Erythroblast (primary cell): ENCODE measurements at regions not wholly inside any gene's neighbourhood (a gene's known extent, or its start where the extent isn't known, plus 50 kb on each side); places are given as distances from the start of the nearest gene placed in this dataset.
"Not testable (repeated sequence)": the region's sequence is repeated elsewhere in the genome, so short reads cannot be mapped to it uniquely, and the experiment has no call there.

Experiments used
- DNase-seq, 2 experiments: peaks; one replicate each; lab custom pipeline; 2025; lab: John Stamatoyannopoulos, UW
- GATA1 ChIP-seq: IDR thresholded peaks from 2 replicates; pipeline ENCODE4 v1.6.1; 2011; ENCODE audit warnings: low read depth, mild to moderate bottlenecking, control low read depth, low read length, moderate library complexity
- POLR2A ChIP-seq: IDR thresholded peaks from 2 replicates; pipeline ENCODE4 v1.6.1; 2011; ENCODE audit warnings: mild to moderate bottlenecking, low read length

DNA sequence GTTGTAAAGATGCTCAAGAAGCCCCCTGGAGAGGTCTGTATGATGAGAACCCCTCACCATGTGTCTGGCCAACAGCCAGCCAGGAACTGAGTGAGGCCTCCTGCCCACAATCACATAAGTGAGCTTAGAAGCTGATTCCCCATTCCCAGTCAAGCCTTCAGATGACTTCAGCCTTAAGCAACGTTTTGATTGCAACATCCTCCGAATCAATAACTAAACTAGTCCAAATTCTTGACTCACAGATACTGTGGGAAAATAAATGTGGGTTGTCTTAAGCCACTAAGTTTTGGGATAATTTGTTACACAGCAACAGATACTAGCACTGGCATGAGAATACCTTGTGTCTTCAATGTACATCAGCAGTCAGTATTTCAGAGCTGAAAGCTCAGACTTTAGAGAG, 54.5 kb upstream of the HS3ST4 start:
- DNase-seq: no peak
- TF ChIP-seq POLR2A: no peak

GRCh38 chr16:25636662-25637061, 55.1 kb upstream of the HS3ST4 start:
- TF ChIP-seq GATA1 (no peak), POLR2A (no peak)
- DNase-seq: no peak

- no peak for DNase-seq
- TF ChIP-seq GATA1 (no peak), POLR2A (no peak)
Observed at GRCh38 chr16:25635454-25635853, 56.3 kb upstream of the HS3ST4 start.

DNA sequence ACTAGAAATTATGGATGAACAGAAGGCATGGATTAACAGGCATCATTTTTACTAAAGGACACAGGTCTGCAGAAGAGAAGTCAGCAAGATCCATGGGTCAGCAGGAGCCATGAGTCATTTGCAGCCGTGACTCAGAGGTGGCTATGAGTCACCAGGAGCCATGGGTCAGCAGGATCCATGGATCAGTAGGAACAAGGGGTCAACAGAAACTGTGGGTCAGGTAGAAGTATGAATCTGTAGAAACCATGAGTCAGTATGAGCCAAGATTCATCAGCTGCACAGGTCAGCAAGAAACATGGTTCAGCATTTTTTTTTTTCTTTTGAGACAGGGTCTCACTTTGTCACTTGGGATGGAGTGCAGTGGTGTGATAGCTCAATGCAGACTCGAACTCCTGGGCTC, 58.2 kb upstream of the HS3ST4 start:
- DNase-seq: peak in 1 of 2 experiments; percentile 8
- TF ChIP-seq POLR2A: no peak
- TF ChIP-seq GATA1: no peak

GRCh38 chr16:25628766-25629165, 63.0 kb upstream of the HS3ST4 start:
- no peak for DNase-seq
- TF ChIP-seq POLR2A (no peak), GATA1 (no peak)

DNA sequence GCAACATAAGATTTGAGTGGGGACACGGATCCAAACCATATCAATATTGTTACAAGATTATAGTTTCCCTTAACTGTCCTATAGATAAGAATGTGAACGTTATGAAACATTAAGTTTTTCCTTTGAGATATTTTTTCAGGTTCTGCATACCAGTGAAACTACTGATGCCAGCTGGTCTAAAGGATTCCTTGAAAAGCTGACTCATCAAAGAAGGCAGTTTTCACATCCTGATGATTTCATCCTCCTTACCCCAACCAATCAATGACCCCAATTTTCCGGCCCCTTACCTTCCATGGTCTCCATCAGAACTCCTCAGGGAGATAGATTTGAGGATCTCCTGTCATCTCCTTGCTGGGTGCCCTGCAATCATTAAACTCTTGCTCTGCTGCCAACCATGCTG, 64.1 kb upstream of the HS3ST4 start:
- DNase-seq: no peak

GRCh38 chr16:25626172-25626571, 65.6 kb upstream of the HS3ST4 start:
- DNase-seq: no peak
- TF ChIP-seq GATA1 (no peak), POLR2A (no peak)

More for the DNA sequence above, 64.1 kb upstream of the HS3ST4 start:
- no peak for TF ChIP-seq POLR2A

- DNase-seq: no peak
- TF ChIP-seq POLR2A: no peak
- no peak for TF ChIP-seq GATA1
Observed at GRCh38 chr16:25625620-25626019, 66.1 kb upstream of the HS3ST4 start.

- TF ChIP-seq GATA1: no peak
- TF ChIP-seq POLR2A: no peak
- DNase-seq: no peak
Observed at GRCh38 chr16:25614716-25615265, 77.0 kb upstream of the HS3ST4 start.

GRCh38 chr16:25613931-25614330, 77.8 kb upstream of the HS3ST4 start:
- TF ChIP-seq GATA1 (no peak), POLR2A (no peak)
- no peak for DNase-seq

DNA sequence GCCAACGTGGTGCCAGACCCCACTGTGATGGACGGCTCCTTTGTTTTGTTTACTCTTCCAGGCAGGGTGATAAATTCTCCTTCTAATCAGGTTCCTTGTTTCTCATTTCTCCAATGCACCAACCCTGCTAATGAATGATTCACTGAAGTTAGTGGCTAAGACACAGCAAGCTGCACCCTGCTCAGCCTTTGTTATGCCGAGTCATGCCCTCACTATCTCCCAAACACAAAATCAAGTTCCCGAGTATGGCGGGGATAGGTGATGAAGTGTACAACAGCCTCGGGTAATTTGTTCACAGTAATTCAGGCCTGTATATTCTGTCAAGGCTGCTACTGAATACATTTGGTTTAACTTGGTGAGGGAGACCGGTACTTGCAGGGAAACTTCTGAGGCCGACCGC, 83.8 kb upstream of the HS3ST4 start:
- no peak for DNase-seq
- TF ChIP-seq POLR2A: no peak
- TF ChIP-seq GATA1: no peak

DNA sequence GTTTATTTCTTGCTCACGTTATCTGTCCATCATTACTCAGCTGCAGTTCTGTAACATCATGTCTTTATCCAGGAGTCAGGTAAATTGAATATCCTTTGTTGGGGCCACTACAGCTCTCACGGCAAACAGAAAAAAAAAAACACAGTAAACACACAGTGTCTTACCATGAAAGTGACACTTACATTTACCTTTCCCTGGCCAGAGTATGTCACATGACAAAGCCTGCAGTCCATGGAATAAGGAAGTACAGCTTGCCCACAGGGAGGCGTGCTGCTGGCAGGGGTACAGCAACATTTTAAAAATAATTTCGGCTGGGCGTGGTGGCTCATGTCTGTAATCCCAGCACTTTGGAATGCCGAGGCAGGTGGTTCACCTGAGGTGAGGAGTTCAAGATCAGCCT, 85.7 kb upstream of the HS3ST4 start:
- no peak for DNase-seq
- TF ChIP-seq GATA1 (no peak), POLR2A (no peak)

- DNase-seq: no peak
- TF ChIP-seq GATA1 (no peak), POLR2A (no peak)
Observed at GRCh38 chr16:25605381-25605780, 86.4 kb upstream of the HS3ST4 start.

GRCh38 chr16:25601306-25601705, 90.5 kb upstream of the HS3ST4 start:
- DNase-seq: not testable (repeated sequence)

GRCh38 chr16:25596194-25596593, 95.6 kb upstream of the HS3ST4 start:
- DNase-seq: no peak
- no peak for TF ChIP-seq GATA1

DNA sequence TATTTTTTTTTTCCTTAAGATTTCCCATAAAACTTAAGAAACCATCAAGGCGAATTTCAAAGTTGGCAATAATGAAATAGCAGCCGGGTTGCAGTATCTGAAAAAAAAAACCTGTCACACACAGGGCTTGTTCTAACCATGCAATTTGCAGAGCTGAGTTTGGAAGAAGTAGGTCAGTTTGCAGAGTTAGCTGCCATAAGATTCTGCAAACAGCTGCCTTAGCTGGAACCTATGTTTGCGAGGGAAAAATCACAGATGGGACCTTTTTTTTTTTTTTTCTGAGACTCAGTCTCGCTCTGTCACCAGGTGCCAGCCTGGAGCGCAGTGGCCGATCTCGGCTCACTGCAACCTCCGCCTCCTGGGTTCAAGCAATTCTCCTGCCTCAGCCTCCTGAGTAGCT, 98.5 kb upstream of the HS3ST4 start:
- no peak for TF ChIP-seq POLR2A
- no peak for TF ChIP-seq GATA1
- DNase-seq: no peak
